ENCODE measurements at regions not wholly inside any gene's neighbourhood (a gene's known extent, or its start where the extent isn't known, plus 50 kb on each side); places are given as distances from the start of the nearest gene placed in this dataset.

DNA sequence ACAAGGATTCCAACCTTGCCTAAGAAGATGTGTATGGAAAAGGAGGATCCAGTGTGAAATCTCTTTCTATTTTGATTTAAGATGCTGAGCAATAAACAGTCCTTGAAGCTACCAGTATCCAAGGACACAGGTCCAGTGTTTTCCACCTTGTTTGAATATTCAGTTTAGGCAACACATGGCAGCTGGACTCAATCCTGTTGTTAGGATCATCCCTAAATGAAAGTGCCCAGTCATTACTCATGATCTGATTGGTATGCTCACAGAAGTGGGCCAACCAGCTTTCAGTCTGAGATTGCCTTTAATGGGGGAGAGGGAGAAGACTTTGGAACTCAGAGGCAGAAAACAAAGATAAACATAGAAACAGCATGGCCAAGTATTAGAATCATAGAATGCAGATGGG lies 355.7 kb upstream of the ADAMTSL1 start:
- Histone ChIP-seq H3K27ac (ENCODE audit: insufficient read depth, low read length) (no peak overlapping the region), H2BK5ac (ENCODE audit: low read depth, low read length, poor library complexity, severe bottlenecking) (no peak overlapping the region), H3K4me2 (ENCODE audit: low read depth, low read length) (no peak overlapping the region), H2AK9ac (replicated peaks; ENCODE audit: low read depth, low read length, poor library complexity) (no peak overlapping the region), H3K14ac (replicated peaks; ENCODE audit: low read depth, low read length) (no peak overlapping the region), H2AK5ac (ENCODE audit: low read depth, low read length) (no peak overlapping the region), H4K91ac (ENCODE audit: insufficient read depth, low read depth, low read length) (no peak overlapping the region), H3K9me3 (ENCODE audit: control insufficient read depth, insufficient read depth, low read length) (no peaks in the 10 kb centered on the region), H4K8ac (ENCODE audit: low read depth in 2 of 2, low read length in 2 of 2) (no peak overlapping the region), H2BK20ac (ENCODE audit: low read depth, low read length) (no peak overlapping the region), H3K36me3 (ENCODE audit: control insufficient read depth, insufficient read depth, low read length) (no peaks in the 10 kb centered on the region), H4K5ac (ENCODE audit: low read depth, low read length) (no peak overlapping the region), H3K9ac (ENCODE audit: low read depth, low read length) (no peak overlapping the region), H2AFZ (replicated peaks; ENCODE audit: low read length, poor library complexity) (no peak overlapping the region), H3K23ac (ENCODE audit: low read depth, low read length) (no peak overlapping the region), H3K4me1 (ENCODE audit: control insufficient read depth, insufficient read depth, low read length) (no peaks in the 10 kb centered on the region), H3K79me1 (ENCODE audit: low read depth in 1 of 2, low read length in 2 of 2) (no peaks in the 10 kb centered on the region), H3K18ac (ENCODE audit: low read depth, low read length) (no peak overlapping the region), H3K4ac (ENCODE audit: low read depth, low read length) (no peak overlapping the region), H2BK120ac (ENCODE audit: low read depth, low read length) (no peak overlapping the region), H3K4me3 (ENCODE audit: insufficient read depth, low read depth, low read length) (no peak overlapping the region), H3K56ac (ENCODE audit: extremely low read depth, insufficient read depth, low read length) (no peak overlapping the region), H4K20me1 (ENCODE audit: insufficient read depth, low read length) (no peaks in the 10 kb centered on the region), H2BK15ac (ENCODE audit: low read depth, low read length) (no peak overlapping the region), H3K9me1 (ENCODE audit: insufficient read depth, low read length) (no peaks in the 10 kb centered on the region), H3K27me3 (ENCODE audit: control insufficient read depth, insufficient read depth, low read length) (no peaks in the 10 kb centered on the region)
- POLR2A ChIA-PET (ENCODE audit: unreplicated experiment), result no interaction called here
- in situ Hi-C loops (cut with MboI; ENCODE audit: low sequenced_read_pairs), result no loop called here
- dilution Hi-C loops (cut with HindIII; ENCODE audit: low sequenced_read_pairs, unreplicated experiment), result no loop called here
- BruUV-seq (replicated peaks), result no TSS peak
- CTCF ChIA-PET, result no interaction called here
- intact Hi-C loops (cut with micrococcal nuclease), result no loop called here
- TF ChIP-seq CHD1 (IDR thresholded peaks at IDR 0.05; ENCODE audit: low read depth, low read length) (no peak), MAZ (IDR thresholded peaks at IDR 0.05; ENCODE audit: borderline replicate concordance, low read depth, low read length) (no peak), BHLHE40 (IDR thresholded peaks at IDR 0.05; ENCODE audit: low read depth, low read length) (no peak), POLR2A (IDR thresholded peaks at IDR 0.05; ENCODE audit: low read depth, low read length) (no peak), USF2 (IDR thresholded peaks at IDR 0.05; ENCODE audit: low read depth, low read length) (no peak), RCOR1 (IDR thresholded peaks at IDR 0.05; ENCODE audit: insufficient replicate concordance, low read length) (no peak), MAFK (IDR thresholded peaks at IDR 0.05; ENCODE audit: low read depth, low read length) (no peak), CTCF (conservative IDR thresholded peaks at IDR 0.05; ENCODE audit: low read depth, low read length) (no peak), RAD21 (IDR thresholded peaks at IDR 0.05; ENCODE audit: low read length) (no peak), ELK1 (IDR thresholded peaks at IDR 0.05; ENCODE audit: borderline replicate concordance, low read depth, low read length) (no peak), RFX5 (IDR thresholded peaks at IDR 0.05; ENCODE audit: low read depth, low read length) (no peak)
- no peak for DNase-seq
- ATAC-seq (ENCODE audit: low read depth), result no peak
